ENCODE measurements at regions not wholly inside any gene's neighbourhood (a gene's known extent, or its start where the extent isn't known, plus 50 kb on each side); places are given as distances from the start of the nearest gene placed in this dataset.

DNA sequence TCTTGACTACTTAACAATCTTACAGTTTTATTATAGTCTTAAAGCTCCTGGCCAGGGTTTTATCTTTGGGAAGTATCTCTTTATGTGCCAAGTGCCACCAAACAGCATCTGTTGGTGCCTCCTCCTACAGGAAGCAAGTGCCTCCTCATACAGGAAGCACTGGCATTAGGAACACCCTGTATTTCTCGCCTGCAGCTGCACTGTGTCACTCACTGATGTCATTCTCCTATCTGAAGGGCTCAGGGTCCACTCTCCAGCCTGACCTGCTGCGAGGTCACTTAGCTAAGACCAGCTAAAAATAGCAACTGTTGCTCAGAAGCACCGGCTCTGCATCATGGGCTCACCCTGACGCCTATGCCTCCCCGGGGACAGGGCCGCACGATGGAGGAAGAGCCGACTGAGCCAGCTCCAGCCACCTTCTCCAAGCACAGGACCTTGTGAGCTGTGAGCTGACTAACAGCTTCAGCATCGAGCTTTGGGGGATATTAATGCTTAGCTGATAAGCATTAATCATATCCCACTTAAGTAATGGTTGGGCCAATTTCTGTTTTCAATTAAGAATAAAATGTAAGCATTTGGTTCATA lies 66.3 kb upstream of the CD93 start:
- TF ChIP-seq, protein P1, sequence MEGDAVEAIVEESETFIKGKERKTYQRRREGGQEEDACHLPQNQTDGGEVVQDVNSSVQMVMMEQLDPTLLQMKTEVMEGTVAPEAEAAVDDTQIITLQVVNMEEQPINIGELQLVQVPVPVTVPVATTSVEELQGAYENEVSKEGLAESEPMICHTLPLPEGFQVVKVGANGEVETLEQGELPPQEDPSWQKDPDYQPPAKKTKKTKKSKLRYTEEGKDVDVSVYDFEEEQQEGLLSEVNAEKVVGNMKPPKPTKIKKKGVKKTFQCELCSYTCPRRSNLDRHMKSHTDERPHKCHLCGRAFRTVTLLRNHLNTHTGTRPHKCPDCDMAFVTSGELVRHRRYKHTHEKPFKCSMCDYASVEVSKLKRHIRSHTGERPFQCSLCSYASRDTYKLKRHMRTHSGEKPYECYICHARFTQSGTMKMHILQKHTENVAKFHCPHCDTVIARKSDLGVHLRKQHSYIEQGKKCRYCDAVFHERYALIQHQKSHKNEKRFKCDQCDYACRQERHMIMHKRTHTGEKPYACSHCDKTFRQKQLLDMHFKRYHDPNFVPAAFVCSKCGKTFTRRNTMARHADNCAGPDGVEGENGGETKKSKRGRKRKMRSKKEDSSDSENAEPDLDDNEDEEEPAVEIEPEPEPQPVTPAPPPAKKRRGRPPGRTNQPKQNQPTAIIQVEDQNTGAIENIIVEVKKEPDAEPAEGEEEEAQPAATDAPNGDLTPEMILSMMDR (optimal IDR thresholded peaks at IDR 0.05 in 1 of 3, IDR thresholded peaks at IDR 0.05 in 1 of 3, conservative IDR thresholded peaks at IDR 0.05 in 1 of 3; ENCODE audit: extremely low read depth in 1 of 3, insufficient read depth in 2 of 3, low read length in 3 of 3) = no peak
- no peak for TF ChIP-seq EZH2 (IDR thresholded peaks at IDR 0.05; ENCODE audit: low read length)

Measured in keratinocyte (primary cell).